HEK293T (cell line): ENCODE measurements at regions not wholly inside any gene's neighbourhood (a gene's known extent, or its start where the extent isn't known, plus 50 kb on each side); places are given as distances from the start of the nearest gene placed in this dataset.

ENCODE experiments used
- L3MBTL2 ChIP-seq: fragments of 450-650 bp; conservative IDR thresholded peaks from 2 replicates; pipeline ENCODE4 v1.6.1; 2016; ENCODE audit warnings: mild to moderate bottlenecking
- SP1 ChIP-seq: fragments of 450-650 bp; IDR thresholded peaks from 2 replicates; pipeline ENCODE4 v1.6.1; 2017

DNA sequence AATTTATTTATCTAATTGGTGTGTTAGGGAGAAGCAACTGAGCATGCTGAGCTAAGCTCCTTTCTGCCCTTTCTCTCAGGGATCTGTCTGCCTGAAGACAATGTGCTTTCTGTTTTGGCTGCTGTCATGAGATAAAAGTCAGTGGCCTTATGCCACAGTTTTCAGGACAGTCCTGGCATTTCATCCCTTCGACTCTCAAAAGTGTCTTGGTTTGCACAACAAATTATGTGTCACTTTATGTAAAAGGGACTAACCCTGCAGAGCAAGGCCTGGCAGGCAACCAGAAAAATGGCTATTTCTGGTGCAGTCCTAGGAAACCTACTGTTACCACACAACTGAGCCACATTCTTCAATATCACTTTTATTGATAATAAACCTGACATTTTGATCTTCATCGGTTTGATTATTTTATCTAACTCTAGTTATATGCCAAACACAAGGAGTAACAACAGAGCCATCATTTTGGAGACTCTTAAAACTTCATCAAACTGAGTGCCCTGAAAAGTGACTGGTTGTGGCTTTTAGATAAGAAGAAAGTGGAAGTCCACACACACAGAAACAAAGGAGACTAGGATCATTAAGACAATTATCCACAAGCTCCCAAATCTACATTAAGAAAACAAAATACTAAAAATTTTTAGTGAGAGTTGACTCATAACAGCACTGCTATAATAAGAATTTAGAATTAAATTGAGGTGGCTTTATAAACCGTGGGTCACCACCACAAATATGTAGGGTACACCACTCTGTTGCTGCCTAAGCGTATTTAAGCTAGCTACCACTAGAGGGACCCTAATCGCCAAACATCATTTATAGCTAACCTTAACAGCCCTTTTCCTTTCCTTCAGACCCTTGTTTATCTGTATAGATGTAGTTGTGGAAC lies 95.9 kb upstream of the PTPN13 start:
- no peak for TF ChIP-seq L3MBTL2
- TF ChIP-seq SP1: no peak
